ENCODE measurements at regions not wholly inside any gene's neighbourhood (a gene's known extent, or its start where the extent isn't known, plus 50 kb on each side); places are given as distances from the start of the nearest gene placed in this dataset.

GRCh38 chr13:36766295-36766694, 52.7 kb upstream of the RFXAP start:
- H3K27me3 Mint-ChIP-seq = peaks cover 7 to 39% of the 10 kb centered on the region in 2 donors
- Histone ChIP-seq H3K27me3 (ENCODE audit: insufficient read depth, low read length, poor library complexity, severe bottlenecking) (no peaks in the 10 kb centered on the region), H3K4me1 (ENCODE audit: insufficient read depth, low read length) (no peaks in the 10 kb centered on the region), H3K9me3 (ENCODE audit: low read length) (no peaks in the 10 kb centered on the region), H3K27ac (ENCODE audit: low read depth, low read length) (no peak overlapping the region), H3K36me3 (ENCODE audit: insufficient read depth, low read length) (no peaks in the 10 kb centered on the region), H3K4me3 (ENCODE audit: low read length) (no peak overlapping the region)
- H3K9me3 Mint-ChIP-seq = peaks cover 4 to 12% (median 8%) of the 10 kb centered on the region in 5 donors
- no peak overlapping the region for H3K4me3 Mint-ChIP-seq
- no peak overlapping the region for H3K27ac Mint-ChIP-seq
- H3K36me3 Mint-ChIP-seq = no peaks in the 10 kb centered on the region
- ChIA-PET POLR2A (no interaction called here), CTCF (no interaction called here)
- no peaks in the 10 kb centered on the region for H3K4me1 Mint-ChIP-seq
- DNase-seq = no peak

DNA sequence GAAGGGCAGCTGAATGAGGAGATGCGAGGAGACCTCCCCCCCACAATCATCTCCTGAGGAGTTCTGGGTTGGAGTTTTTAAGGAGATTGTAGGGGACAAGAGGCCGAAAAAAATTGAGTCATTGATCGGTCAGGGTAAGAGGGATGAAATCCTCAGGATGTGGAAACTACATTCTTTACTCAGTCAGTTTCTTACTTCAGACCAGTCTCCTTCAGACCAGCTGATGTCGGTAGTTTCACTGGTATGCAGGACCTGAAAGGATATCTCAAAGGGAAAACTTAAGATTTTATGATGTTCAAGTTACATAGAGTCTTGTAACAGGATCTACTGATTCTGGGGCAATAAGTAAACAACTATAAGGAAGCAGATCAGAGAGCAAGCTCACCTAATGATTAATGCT, 51.7 kb upstream of the RFXAP start:
- ChIA-PET CTCF (no interaction called here), POLR2A (no interaction called here)
- Histone ChIP-seq H3K4me3 (ENCODE audit: low read length) (no peak overlapping the region), H3K27me3 (ENCODE audit: insufficient read depth, low read length, poor library complexity, severe bottlenecking) (no peaks in the 10 kb centered on the region), H3K27ac (ENCODE audit: low read depth, low read length) (no peak overlapping the region), H3K36me3 (ENCODE audit: insufficient read depth, low read length) (no peaks in the 10 kb centered on the region), H3K4me1 (ENCODE audit: insufficient read depth, low read length) (no peaks in the 10 kb centered on the region), H3K9me3 (ENCODE audit: low read length) (no peaks in the 10 kb centered on the region)
- H3K27ac Mint-ChIP-seq = no peak overlapping the region
- H3K4me3 Mint-ChIP-seq = no peak overlapping the region
- H3K4me1 Mint-ChIP-seq = no peaks in the 10 kb centered on the region
- peaks cover 6 to 12% (median 8%) of the 10 kb centered on the region in 5 donors for H3K9me3 Mint-ChIP-seq
- no peak for DNase-seq
- H3K36me3 Mint-ChIP-seq = no peaks in the 10 kb centered on the region
- H3K27me3 Mint-ChIP-seq = peaks cover 5 to 32% of the 10 kb centered on the region in 2 donors

- CTCF ChIA-PET = no interaction called here
- Mint-ChIP-seq H3K36me3 (no peaks in the 10 kb centered on the region), H3K9me3 (peaks cover 6 to 12% (median 8%) of the 10 kb centered on the region in 5 donors)
Observed at GRCh38 chr13:36769126-36769525, 49.9 kb upstream of the RFXAP start.

More at GRCh38 chr13:36769126-36769525, 49.9 kb upstream of the RFXAP start:
- H3K27me3 Mint-ChIP-seq = peaks cover 7 to 30% of the 10 kb centered on the region in 2 donors
- no peaks in the 10 kb centered on the region for H3K4me1 Mint-ChIP-seq
- H3K27ac Mint-ChIP-seq = no peak overlapping the region
- POLR2A ChIA-PET = no interaction called here
- no peak overlapping the region for H3K4me3 ChIP-seq (ENCODE audit: low read length)
- no peak overlapping the region for H3K27ac ChIP-seq (ENCODE audit: low read depth, low read length)
- no peaks in the 10 kb centered on the region for H3K4me1 ChIP-seq (ENCODE audit: insufficient read depth, low read length)
- no peaks in the 10 kb centered on the region for H3K9me3 ChIP-seq (ENCODE audit: low read length)
- no peak overlapping the region for H3K4me3 Mint-ChIP-seq
- H3K27me3 ChIP-seq (ENCODE audit: insufficient read depth, low read length, poor library complexity, severe bottlenecking) = peaks cover 3% of the 10 kb centered on the region
- H3K36me3 ChIP-seq (ENCODE audit: insufficient read depth, low read length) = no peaks in the 10 kb centered on the region
- DNase-seq = no peak
